Hepatocyte (in vitro differentiated cells): ENCODE measurements at regions not wholly inside any gene's neighbourhood (a gene's known extent, or its start where the extent isn't known, plus 50 kb on each side); places are given as distances from the start of the nearest gene placed in this dataset.

Source experiments
- DNase-seq: peaks from one replicate; pipeline ENCODE4 v3.0.0-alpha.2; 2016; ENCODE audit warnings: low spot score
- H2AFZ ChIP-seq: fragments of 200-600 bp; sonication (generic); 2 replicates; pipeline ENCODE4 v1.6.0; 2016; ENCODE audit warnings: antibody characterized with exemption, mild to moderate bottlenecking
- H3K27ac ChIP-seq: fragments of 200-600 bp; sonication (generic); 2 replicates; pipeline ENCODE4 v1.5.1; 2016; ENCODE audit warnings: mild to moderate bottlenecking
- H3K27me3 ChIP-seq: fragments of 200-600 bp; sonication (generic); 2 replicates; pipeline ENCODE4 v1.6.1; 2016
- H3K36me3 ChIP-seq: fragments of 200-600 bp; sonication (generic); replicated peaks from 2 replicates; pipeline ENCODE4 v1.5.1; 2016; ENCODE audit warnings: low read depth; ENCODE audit not compliant: insufficient read depth
- H3K4me1 ChIP-seq: fragments of 200-600 bp; sonication (generic); 2 replicates; pipeline ENCODE4 v1.5.1; 2016; ENCODE audit warnings: mild to moderate bottlenecking, moderate library complexity; ENCODE audit not compliant: insufficient read depth
- H3K4me2 ChIP-seq: fragments of 200-600 bp; sonication (generic); 2 replicates; pipeline ENCODE4 v1.6.0; 2016
- H3K4me3 ChIP-seq: fragments of 200-600 bp; sonication (generic); 2 replicates; pipeline ENCODE4 v1.5.1; 2016; ENCODE audit warnings: mild to moderate bottlenecking
- H3K79me2 ChIP-seq: fragments of 200-600 bp; sonication (generic); 2 replicates; pipeline ENCODE4 v1.6.0; 2017; ENCODE audit warnings: mild to moderate bottlenecking
- H3K9me2 ChIP-seq: fragments of 200-600 bp; sonication (generic); replicated peaks from 2 replicates; pipeline ENCODE4 v1.6.0; 2017; ENCODE audit warnings: mild to moderate bottlenecking; ENCODE audit not compliant: insufficient read depth
- H3K9me3 ChIP-seq: fragments of 200-600 bp; sonication (generic); 2 replicates; pipeline ENCODE4 v1.5.1; 2016; ENCODE audit warnings: low read depth, mild to moderate bottlenecking
- H4K20me1 ChIP-seq: fragments of 200-600 bp; sonication (generic); 2 replicates; pipeline ENCODE4 v1.6.0; 2016; ENCODE audit warnings: mild to moderate bottlenecking; ENCODE audit not compliant: insufficient read depth, poor library complexity, severe bottlenecking
- CTCF ChIP-seq: fragments of 200-600 bp; sonication (generic); IDR thresholded peaks from 2 replicates; pipeline ENCODE4 v1.5.1; 2016; ENCODE audit warnings: antibody characterized with exemption, mild to moderate bottlenecking; ENCODE audit not compliant: poor library complexity
- EZH2 ChIP-seq: fragments of 200-600 bp; sonication (generic); IDR thresholded peaks from 2 replicates; pipeline ENCODE4 v1.6.1; 2016; ENCODE audit warnings: antibody characterized with exemption, mild to moderate bottlenecking, borderline replicate concordance
- EZH2phosphoT487 ChIP-seq: fragments of 200-600 bp; sonication (generic); IDR thresholded peaks from one replicate; pipeline ENCODE4 v1.6.1; 2018; ENCODE audit warnings: antibody characterized with exemption, mild to moderate bottlenecking, low read depth, moderate library complexity; ENCODE audit not compliant: unreplicated experiment, severe bottlenecking
- WGBS: methylation state at CpG from one replicate; pipeline ENCODE4 v1.1.6; 2016; ENCODE audit warnings: low lambda C conversion rate; ENCODE audit errors: missing lambda C conversion rate; 5-methylcytosine and 5-hydroxymethylcytosine counted together

- Histone ChIP-seq H3K27ac (no peak overlapping the region), H4K20me1 (no peaks in the 10 kb centered on the region), H2AFZ (no peak overlapping the region), H3K4me1 (no peaks in the 10 kb centered on the region), H3K27me3 (no peaks in the 10 kb centered on the region), H3K4me3 (no peak overlapping the region), H3K9me3 (no peaks in the 10 kb centered on the region), H3K79me2 (no peaks in the 10 kb centered on the region), H3K9me2 (no peaks in the 10 kb centered on the region), H3K4me2 (no peak overlapping the region), H3K36me3 (no peaks in the 10 kb centered on the region)
- WGBS, result 96% methylated on average over 2 of the region's 2 CpGs
- no peak for DNase-seq
- TF ChIP-seq EZH2phosphoT487 (no peak), EZH2 (no peak)
Measured at GRCh38 chr5:17039170-17039569, 103.1 kb upstream of the MYO10 start.

- H3K27ac ChIP-seq, result no peak overlapping the region
- no peaks in the 10 kb centered on the region for H3K4me1 ChIP-seq
- WGBS, result 58% methylated on average over 5 of the region's 5 CpGs
- no peak overlapping the region for H3K4me2 ChIP-seq
- TF ChIP-seq EZH2phosphoT487 (no peak), CTCF (no peak), EZH2 (no peak)
- H4K20me1 ChIP-seq, result no peaks in the 10 kb centered on the region
- H2AFZ ChIP-seq, result no peak overlapping the region
- no peaks in the 10 kb centered on the region for H3K79me2 ChIP-seq
- no peaks in the 10 kb centered on the region for H3K27me3 ChIP-seq
- no peaks in the 10 kb centered on the region for H3K36me3 ChIP-seq
- DNase-seq, result no peak
- H3K9me2 ChIP-seq, result no peaks in the 10 kb centered on the region
- no peaks in the 10 kb centered on the region for H3K9me3 ChIP-seq
- no peak overlapping the region for H3K4me3 ChIP-seq
Measured at GRCh38 chr5:17042041-17042440, 106.0 kb upstream of the MYO10 start.

GRCh38 chr5:17046320-17046719 is 110.2 kb upstream of the MYO10 start:
- Histone ChIP-seq H3K36me3 (no peaks in the 10 kb centered on the region), H2AFZ (no peak overlapping the region)
- TF ChIP-seq EZH2phosphoT487 (no peak), CTCF (no peak), EZH2 (no peak)

GRCh38 chr5:17050236-17050635 is 114.1 kb upstream of the MYO10 start:
- DNase-seq, result no peak
- Histone ChIP-seq H3K4me3 (no peak overlapping the region), H3K27ac (no peak overlapping the region), H3K4me2 (no peak overlapping the region), H4K20me1 (no peaks in the 10 kb centered on the region), H3K9me2 (no peaks in the 10 kb centered on the region), H3K79me2 (no peaks in the 10 kb centered on the region), H3K4me1 (no peaks in the 10 kb centered on the region), H3K36me3 (no peaks in the 10 kb centered on the region), H2AFZ (no peak overlapping the region), H3K27me3 (no peaks in the 10 kb centered on the region), H3K9me3 (no peaks in the 10 kb centered on the region)
- TF ChIP-seq EZH2phosphoT487 (no peak), EZH2 (no peak), CTCF (no peak)
- WGBS, result 92% methylated on average over 3 of the region's 3 CpGs

More at GRCh38 chr5:17046320-17046719, 110.2 kb upstream of the MYO10 start:
- Histone ChIP-seq H3K79me2 (no peaks in the 10 kb centered on the region), H3K4me3 (no peak overlapping the region), H3K9me3 (no peaks in the 10 kb centered on the region), H3K4me2 (no peak overlapping the region), H3K27ac (no peak overlapping the region), H3K27me3 (no peaks in the 10 kb centered on the region), H3K9me2 (no peaks in the 10 kb centered on the region), H3K4me1 (no peaks in the 10 kb centered on the region), H4K20me1 (no peaks in the 10 kb centered on the region)
- DNase-seq, result no peak
